ENCODE measurements at regions not wholly inside any gene's neighbourhood (a gene's known extent, or its start where the extent isn't known, plus 50 kb on each side); places are given as distances from the start of the nearest gene placed in this dataset.

DNA sequence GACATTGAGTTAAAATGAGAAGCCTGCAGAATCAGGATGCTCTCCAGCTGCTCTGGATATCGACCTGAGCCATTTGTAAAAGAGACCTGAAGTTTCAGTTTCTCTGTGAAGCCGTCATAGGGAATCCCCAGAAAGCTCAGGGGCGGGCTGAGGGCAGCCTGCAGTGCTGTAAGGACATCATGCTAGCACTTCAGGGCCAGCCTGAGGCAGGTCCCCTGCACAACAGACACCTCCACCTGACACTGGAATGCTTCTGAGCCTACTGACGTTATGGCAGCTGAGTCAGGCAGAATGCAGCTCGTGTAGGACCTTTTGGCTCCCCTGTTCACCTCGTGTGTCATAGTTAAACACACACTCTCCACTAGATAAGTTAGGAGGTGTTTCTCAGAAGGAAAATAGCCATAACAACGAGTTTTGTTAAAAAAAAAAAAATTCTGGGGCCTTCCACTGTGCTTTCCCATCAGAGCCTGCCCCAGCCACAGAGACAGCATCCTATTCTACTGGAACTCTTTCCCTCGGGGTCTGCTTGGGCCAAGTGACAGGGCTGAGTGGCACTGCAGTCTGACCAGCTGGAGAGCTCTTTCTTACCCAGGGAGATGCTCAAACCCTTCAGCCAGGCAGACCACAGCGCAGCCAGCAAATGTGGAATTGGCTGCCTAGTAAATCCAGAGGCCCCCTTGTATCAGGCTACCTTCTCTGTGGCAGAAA lies 354.9 kb downstream of the DIRAS2 start:
- no peak for DNase-seq
- Mint-ChIP-seq H3K4me3 (no peak overlapping the region), H3K27ac (no peak overlapping the region), H3K36me3 (ENCODE audit: low read depth) (no peaks in the 10 kb centered on the region), H3K4me1 (no peaks in the 10 kb centered on the region), H3K9me3 (no peaks in the 10 kb centered on the region), H3K27me3 (peaks cover 10% of the 10 kb centered on the region)
- no peak for ATAC-seq

DNA sequence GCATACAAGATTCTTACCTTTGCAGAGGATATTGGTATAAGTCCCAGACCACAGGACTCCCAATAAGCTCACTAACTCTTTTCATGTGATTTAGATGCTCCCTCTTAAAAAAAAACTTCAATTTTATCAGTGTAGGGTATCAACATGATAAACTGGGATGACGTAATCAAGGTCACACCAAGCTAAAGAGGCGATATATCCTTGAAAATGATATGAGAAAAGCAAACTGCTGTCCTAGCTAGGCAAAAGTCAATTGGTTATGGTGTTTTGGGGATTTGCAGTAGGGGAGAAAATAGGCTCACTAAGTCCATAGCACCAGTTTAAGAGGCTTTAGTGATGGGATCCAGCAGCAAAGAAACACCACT lies 354.4 kb downstream of the DIRAS2 start:
- no peak overlapping the region for H3K27ac Mint-ChIP-seq
- no peak for DNase-seq
- H3K36me3 Mint-ChIP-seq (ENCODE audit: low read depth): no peaks in the 10 kb centered on the region
- ATAC-seq: no peak
- no peaks in the 10 kb centered on the region for H3K4me1 Mint-ChIP-seq
- H3K4me3 Mint-ChIP-seq: no peak overlapping the region
- H3K27me3 Mint-ChIP-seq: peaks cover 10% of the 10 kb centered on the region
- no peaks in the 10 kb centered on the region for H3K9me3 Mint-ChIP-seq

DNA sequence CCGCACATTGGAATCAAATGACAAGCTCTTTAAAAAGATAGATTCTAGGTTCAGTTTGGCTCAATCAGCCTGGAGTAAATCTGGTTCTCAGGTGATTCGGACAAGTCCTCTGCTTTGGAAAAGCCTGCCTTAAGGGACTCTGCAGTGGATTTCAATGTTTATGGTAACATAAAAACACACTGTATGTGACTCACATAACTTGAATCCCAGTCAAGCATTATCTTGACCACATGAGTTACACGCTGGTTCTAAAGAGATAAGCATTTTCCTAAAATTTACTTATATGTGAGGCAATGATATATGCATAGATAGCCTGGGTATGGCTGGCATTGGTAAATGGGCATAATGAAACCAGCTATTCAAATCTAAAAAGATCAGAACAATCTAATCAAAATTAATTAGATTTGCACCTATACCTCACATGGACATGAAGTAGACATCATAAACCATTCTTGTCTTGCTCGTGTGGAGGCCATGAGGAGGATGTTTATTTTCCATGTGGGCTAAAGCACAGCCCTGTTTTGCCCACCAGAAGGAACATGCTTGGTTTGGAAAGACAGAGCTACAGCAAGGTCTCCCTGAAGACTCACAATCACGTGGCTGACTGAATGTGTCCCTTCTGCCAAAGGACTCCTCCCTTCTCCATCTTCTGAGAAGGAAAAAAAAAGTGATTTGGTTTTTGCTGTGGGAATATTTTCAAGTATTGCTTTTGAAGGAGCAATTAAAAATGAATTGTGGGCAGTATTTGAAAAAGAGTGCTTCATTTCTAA lies 351.7 kb downstream of the DIRAS2 start:
- no peak overlapping the region for H3K4me3 Mint-ChIP-seq
- no peaks in the 10 kb centered on the region for H3K36me3 Mint-ChIP-seq (ENCODE audit: low read depth)
- no peak overlapping the region for H3K27ac Mint-ChIP-seq
- no peaks in the 10 kb centered on the region for H3K4me1 Mint-ChIP-seq
- ATAC-seq (no peak), DNase-seq (no peak)
- peaks cover 13% of the 10 kb centered on the region for H3K27me3 Mint-ChIP-seq
- H3K9me3 Mint-ChIP-seq: no peaks in the 10 kb centered on the region

DNA sequence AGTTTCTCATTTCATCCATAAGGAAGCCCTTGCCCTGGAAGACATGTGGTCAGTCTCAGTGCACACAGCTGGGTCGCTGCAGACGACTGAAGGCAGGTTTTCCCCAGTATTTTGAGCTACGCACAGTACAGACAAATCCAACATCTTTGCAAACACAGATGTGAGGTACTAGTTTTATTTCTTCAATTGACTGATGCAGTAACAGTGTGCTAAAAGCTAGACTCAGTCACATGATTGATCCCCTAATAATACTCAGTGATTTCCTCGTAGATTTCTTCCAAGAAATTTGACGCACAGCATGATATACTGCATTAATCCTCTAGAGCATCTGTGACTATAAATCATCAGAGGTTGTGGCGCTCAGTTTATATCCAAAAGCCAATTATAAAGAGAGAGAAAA lies 346.1 kb downstream of the DIRAS2 start:
- no peaks in the 10 kb centered on the region for H3K9me3 Mint-ChIP-seq
- ATAC-seq: no peak

DNA sequence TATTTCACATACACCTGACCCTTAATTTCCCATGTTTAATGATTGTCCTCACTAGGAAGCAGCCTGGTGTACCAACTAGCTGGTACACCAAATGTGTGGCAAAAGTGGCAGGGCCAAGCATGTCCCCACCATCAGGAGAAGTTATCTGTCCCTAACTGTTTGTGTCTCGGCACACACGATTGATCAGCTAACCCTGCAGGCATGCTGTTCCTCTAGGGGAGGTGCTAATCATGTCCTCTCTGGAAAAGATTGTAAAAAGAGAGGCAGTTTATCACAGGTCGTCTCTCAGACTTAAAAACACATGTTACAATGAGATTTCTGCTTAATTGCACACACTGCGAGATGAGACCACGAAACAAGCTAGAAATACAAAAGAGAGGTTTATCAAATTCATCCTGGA lies 342.7 kb downstream of the DIRAS2 start:
- no peaks in the 10 kb centered on the region for H3K9me3 Mint-ChIP-seq
- H3K27me3 Mint-ChIP-seq: peaks cover 11% of the 10 kb centered on the region
- no peak overlapping the region for H3K27ac Mint-ChIP-seq

More for the DNA sequence above, 346.1 kb downstream of the DIRAS2 start:
- Mint-ChIP-seq H3K36me3 (ENCODE audit: low read depth) (no peaks in the 10 kb centered on the region), H3K4me3 (no peak overlapping the region), H3K27me3 (peaks cover 6% of the 10 kb centered on the region), H3K4me1 (no peaks in the 10 kb centered on the region), H3K27ac (no peak overlapping the region)
- no peak for DNase-seq

DNA sequence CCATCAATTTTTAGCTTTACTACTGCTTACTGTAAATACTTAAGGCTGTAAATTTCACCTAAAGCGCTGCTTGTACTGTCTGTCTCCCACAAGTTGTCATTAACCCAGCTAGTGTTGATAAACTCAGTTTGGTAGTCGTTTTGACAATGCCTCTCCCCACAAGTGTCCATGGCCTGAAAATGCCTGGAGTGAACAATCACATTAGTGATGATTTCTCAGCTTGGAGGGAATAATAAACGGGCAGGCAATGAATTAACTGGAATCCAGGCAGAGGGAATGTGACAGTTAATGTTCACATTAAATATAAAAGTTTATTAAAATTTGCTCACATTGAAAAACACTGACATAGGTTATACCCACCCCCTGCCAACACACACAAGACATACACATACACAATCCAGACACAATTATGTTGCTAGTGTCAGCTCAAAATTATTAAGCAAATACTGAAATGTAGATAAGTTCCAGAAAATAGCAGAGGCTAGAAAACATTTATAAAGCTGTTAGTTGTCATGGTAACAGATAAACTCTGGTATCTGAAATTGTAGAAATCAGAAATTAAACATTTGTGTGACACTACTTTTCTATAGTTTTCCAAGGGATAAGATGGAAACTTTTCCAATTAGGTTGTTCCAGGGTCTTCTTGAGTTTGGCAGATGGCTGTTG lies 341.9 kb downstream of the DIRAS2 start:
- H3K9me3 Mint-ChIP-seq: no peaks in the 10 kb centered on the region
- DNase-seq (no peak), ATAC-seq (no peak)
- peaks cover 12% of the 10 kb centered on the region for H3K27me3 Mint-ChIP-seq
- H3K27ac Mint-ChIP-seq: no peak overlapping the region
- no peak overlapping the region for H3K4me3 Mint-ChIP-seq
- no peaks in the 10 kb centered on the region for H3K36me3 Mint-ChIP-seq (ENCODE audit: low read depth)
- no peaks in the 10 kb centered on the region for H3K4me1 Mint-ChIP-seq

More for the DNA sequence above, 342.7 kb downstream of the DIRAS2 start:
- no peaks in the 10 kb centered on the region for H3K36me3 Mint-ChIP-seq (ENCODE audit: low read depth)
- no peaks in the 10 kb centered on the region for H3K4me1 Mint-ChIP-seq
- ATAC-seq (no peak), DNase-seq (no peak)
- no peak overlapping the region for H3K4me3 Mint-ChIP-seq

DNA sequence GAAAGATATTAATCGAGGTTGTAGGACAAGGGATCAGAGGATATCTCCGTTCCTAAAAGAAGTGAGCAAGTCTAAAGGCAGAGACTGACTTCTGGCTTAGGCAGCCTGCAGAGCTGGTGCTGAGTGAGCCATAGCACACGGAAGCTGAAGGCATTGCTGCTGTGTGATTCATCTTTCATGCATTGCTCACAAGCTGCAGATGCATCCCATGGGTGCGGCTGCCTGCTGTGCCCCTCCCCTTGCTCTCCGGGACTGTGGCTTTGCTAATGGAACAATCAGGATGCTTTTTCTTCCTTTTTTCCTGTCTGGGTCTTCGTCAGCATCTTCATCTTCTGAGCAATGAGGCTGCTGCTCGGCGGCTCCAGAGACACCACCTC lies 341.4 kb downstream of the DIRAS2 start:
- Mint-ChIP-seq H3K4me1 (no peaks in the 10 kb centered on the region), H3K27ac (no peak overlapping the region), H3K27me3 (peaks cover 13% of the 10 kb centered on the region), H3K4me3 (no peak overlapping the region), H3K36me3 (ENCODE audit: low read depth) (no peaks in the 10 kb centered on the region), H3K9me3 (no peaks in the 10 kb centered on the region)
- no peak for ATAC-seq
- no peak for DNase-seq

DNA sequence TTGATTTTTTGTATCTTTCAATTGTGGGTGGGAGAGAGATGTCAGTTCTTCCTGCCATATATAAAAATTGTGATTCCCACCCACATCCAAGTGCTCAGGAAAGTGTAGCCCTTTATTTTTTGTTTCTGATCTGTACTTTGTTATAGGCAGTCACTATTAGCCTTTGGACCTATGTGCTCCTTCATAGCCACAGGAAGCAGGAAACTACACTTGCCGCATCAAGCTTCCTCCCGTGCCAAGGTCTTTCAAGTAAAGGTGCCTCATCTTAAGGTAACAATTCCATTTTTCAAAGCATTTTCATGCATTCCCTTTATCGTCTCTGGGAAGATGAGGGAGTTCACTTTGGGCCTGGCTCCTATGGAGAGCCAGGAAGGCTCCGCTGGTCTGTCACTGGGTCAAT lies 339.0 kb downstream of the DIRAS2 start:
- ATAC-seq (no peak), DNase-seq (no peak)
- H3K9me3 Mint-ChIP-seq: no peaks in the 10 kb centered on the region
- H3K36me3 Mint-ChIP-seq (ENCODE audit: low read depth): no peaks in the 10 kb centered on the region
- no peak overlapping the region for H3K4me3 Mint-ChIP-seq
- H3K27ac Mint-ChIP-seq: no peak overlapping the region
- H3K27me3 Mint-ChIP-seq: peaks cover 13% of the 10 kb centered on the region
- H3K4me1 Mint-ChIP-seq: no peaks in the 10 kb centered on the region

DNA sequence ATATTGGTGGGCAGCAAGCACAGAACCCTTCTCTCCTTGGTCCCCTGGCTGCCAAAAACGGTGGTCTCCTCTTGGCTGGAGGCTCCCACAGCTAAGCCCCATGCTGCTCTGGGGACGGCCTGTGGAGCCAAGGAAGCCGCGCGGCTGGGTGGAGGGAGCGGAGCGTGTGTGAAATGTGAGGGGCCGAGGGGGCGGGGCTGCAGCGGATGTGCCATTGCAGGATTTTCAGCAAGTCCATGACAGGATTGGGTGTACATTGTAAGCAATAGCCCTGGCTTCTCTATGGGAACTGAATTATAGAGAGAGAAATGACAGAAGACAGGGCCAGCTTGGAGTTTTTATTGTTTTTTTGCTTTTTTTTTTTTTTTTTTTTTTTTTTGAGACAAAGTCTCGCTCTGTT lies 336.5 kb downstream of the DIRAS2 start:
- DNase-seq (no peak), ATAC-seq (no peak)
- H3K9me3 Mint-ChIP-seq: no peaks in the 10 kb centered on the region

DNA sequence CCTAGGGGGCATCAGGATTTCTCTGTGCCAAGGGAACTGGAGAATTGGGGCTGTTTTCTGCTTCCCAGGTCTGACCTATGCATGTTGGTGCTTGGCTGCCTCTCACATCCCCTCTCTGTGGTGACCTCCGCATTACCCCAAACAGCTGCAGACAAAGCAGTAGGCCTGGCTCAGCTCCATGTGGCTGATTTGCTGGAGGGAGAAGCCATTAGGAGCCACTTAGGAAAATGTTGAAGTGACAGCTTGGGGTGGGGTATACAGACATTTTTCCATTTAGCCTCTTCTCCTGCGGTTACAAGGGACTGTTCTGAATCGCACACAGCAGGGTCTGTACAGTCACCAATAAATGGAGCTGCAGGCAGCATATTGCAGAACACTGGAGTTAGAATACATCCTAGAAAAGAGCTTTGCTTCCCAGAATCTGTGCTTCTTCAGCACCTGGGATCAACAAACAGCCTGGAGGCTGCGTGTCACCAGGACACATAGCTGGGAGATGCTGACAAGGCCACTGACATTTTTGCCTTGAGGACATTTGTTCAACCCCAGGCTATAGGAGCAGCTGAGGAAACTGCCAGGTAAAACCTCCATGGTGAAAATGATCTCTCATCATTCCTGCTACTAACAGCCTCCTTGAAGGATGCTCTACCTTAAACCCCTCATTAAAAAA lies 335.3 kb downstream of the DIRAS2 start:
- ATAC-seq: no peak
- H3K36me3 Mint-ChIP-seq (ENCODE audit: low read depth): no peaks in the 10 kb centered on the region
- H3K27me3 Mint-ChIP-seq: peaks cover 11% of the 10 kb centered on the region
- H3K4me3 Mint-ChIP-seq: no peak overlapping the region
- no peaks in the 10 kb centered on the region for H3K4me1 Mint-ChIP-seq
- H3K27ac Mint-ChIP-seq: no peak overlapping the region
- DNase-seq: no peak
- no peaks in the 10 kb centered on the region for H3K9me3 Mint-ChIP-seq

More for the DNA sequence above, 336.5 kb downstream of the DIRAS2 start:
- Mint-ChIP-seq H3K4me3 (no peak overlapping the region), H3K27ac (no peak overlapping the region), H3K27me3 (peaks cover 14% of the 10 kb centered on the region), H3K4me1 (no peaks in the 10 kb centered on the region), H3K36me3 (ENCODE audit: low read depth) (no peaks in the 10 kb centered on the region)

DNA sequence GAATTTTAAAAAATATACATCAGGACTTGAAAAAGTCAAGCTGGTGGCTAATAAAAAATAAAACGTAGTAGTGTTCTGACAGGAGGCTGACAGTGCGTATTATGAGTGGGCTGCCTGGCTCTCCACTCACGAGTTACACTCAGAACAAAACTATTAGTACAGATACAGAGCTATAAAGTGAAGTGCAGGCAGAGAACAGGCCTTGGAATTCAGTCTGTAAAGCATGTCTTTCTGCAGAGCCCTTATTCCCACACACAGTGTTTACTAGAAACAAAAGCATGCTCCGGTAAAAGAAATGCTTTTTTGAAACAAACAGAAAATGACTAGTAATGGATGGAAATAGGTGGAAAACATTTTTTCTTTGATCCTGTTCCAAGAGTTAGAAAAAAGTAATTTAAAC lies 334.7 kb downstream of the DIRAS2 start:
- Mint-ChIP-seq H3K9me3 (no peaks in the 10 kb centered on the region), H3K27me3 (peaks cover 11% of the 10 kb centered on the region), H3K4me1 (no peaks in the 10 kb centered on the region), H3K27ac (no peak overlapping the region), H3K4me3 (no peak overlapping the region), H3K36me3 (ENCODE audit: low read depth) (no peaks in the 10 kb centered on the region)
- DNase-seq (no peak), ATAC-seq (no peak)

DNA sequence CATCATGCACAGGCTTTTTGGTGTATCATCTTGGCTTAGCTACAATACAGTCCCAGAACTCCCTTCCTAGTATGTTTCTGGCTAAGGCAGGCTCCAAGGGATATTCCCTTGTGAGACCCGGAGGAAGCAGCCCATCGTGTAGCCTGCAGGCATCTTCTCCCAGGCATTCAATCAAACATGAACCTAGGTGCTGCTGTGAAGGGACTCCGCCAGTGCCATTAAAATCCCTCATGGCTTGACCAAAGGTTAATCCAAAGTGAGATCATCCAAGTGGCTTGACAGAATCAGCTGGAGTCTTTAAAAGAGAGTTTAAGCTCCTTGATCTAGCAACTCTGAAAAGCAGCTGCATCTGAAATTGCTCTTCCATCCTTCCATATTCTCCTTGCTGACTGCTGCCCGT lies 333.9 kb downstream of the DIRAS2 start:
- ATAC-seq: no peak
- no peak for DNase-seq
- Mint-ChIP-seq H3K4me1 (no peaks in the 10 kb centered on the region), H3K4me3 (no peak overlapping the region), H3K36me3 (ENCODE audit: low read depth) (no peaks in the 10 kb centered on the region), H3K27ac (no peak overlapping the region), H3K9me3 (no peaks in the 10 kb centered on the region), H3K27me3 (peaks cover 8% of the 10 kb centered on the region)

DNA sequence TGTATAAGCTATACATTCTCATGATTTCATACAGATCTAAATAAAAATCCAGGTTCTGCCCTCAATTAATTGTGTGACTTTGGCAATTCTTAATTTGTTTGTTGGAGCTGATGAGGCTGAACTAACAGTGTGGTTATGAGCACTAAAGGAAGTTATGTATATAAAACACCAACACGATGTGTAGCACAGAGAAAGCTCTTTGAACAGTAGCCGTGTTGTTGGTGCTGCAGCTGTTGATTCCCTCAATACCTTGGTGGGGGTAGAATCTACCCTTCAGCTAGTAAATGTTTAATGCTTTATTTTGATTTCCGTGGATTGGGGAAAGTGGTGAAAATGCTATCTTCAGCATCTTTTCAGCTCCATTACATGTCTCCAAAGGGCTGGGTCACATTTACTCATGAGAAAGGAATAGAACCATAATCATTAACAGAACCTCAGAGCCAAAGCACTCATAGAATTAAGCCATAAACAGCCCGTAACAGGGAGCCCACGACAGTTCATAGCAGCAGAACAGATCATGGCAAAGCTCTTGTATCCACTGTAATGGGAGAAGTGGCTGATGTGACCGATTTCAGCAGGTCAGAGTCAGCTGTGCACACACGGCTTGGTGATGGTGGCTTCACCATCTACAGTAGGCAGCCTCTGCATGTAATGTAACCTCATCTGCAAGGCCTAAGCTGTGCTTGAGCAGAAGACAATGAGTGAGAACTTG lies 332.7 kb downstream of the DIRAS2 start:
- no peaks in the 10 kb centered on the region for H3K36me3 Mint-ChIP-seq (ENCODE audit: low read depth)
- no peaks in the 10 kb centered on the region for H3K9me3 Mint-ChIP-seq
- ATAC-seq: no peak
- H3K27me3 Mint-ChIP-seq: peaks cover 7% of the 10 kb centered on the region
- no peak overlapping the region for H3K27ac Mint-ChIP-seq
- no peaks in the 10 kb centered on the region for H3K4me1 Mint-ChIP-seq
- DNase-seq: no peak
- H3K4me3 Mint-ChIP-seq: no peak overlapping the region

DNA sequence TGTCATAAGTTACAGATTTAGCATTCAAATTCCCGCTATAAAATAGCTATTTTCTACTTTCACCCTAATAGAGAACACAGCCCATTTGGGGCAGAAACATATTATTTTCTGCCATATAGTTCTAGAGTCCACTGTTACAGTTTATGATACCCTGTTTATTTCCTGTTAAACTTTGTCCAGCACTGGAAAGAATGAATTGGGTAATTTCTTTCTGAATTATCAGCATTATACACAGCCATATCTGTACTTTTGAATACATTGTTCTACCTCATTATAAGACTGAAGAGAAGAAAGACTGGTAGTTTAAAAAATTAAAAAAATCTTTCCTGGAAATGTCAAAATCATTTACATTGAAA lies 332.1 kb downstream of the DIRAS2 start:
- Mint-ChIP-seq H3K27ac (no peak overlapping the region), H3K27me3 (peaks cover 7% of the 10 kb centered on the region)

More for the DNA sequence above, 332.1 kb downstream of the DIRAS2 start:
- DNase-seq (no peak), ATAC-seq (no peak)
- H3K4me3 Mint-ChIP-seq: no peak overlapping the region
- H3K36me3 Mint-ChIP-seq (ENCODE audit: low read depth): no peaks in the 10 kb centered on the region
- H3K9me3 Mint-ChIP-seq: no peaks in the 10 kb centered on the region
- H3K4me1 Mint-ChIP-seq: no peaks in the 10 kb centered on the region

All from activated naive CD8-positive, alpha-beta T cell treated with anti-CD3 and anti-CD28 coated beads, Interleukin-2, amount 50 U/mL, for 24 hours (primary cell).